ENCODE measurements at regions not wholly inside any gene's neighbourhood (a gene's known extent, or its start where the extent isn't known, plus 50 kb on each side); places are given as distances from the start of the nearest gene placed in this dataset.

- Histone ChIP-seq H3K27me3 (no peaks in the 10 kb centered on the region), H3K27ac (no peak overlapping the region), H3K4me3 (no peak overlapping the region), H3K4me1 (no peaks in the 10 kb centered on the region), H3K9me3 (no peaks in the 10 kb centered on the region), H3K36me3 (no peaks in the 10 kb centered on the region)
- 64 to 83% methylated on average over 2 of the region's 2 CpGs for WGBS, 2 donors (ENCODE audit: low coverage in 1 of 2)
- no peak for TF ChIP-seq POLR2A (IDR thresholded peaks at IDR 0.05)
- TF ChIP-seq EP300 (IDR thresholded peaks at IDR 0.05), result no peak
- TF ChIP-seq POLR2AphosphoS5 (IDR thresholded peaks at IDR 0.05), result no peak
- no peak for TF ChIP-seq CTCF (IDR thresholded peaks at IDR 0.05)
- ATAC-seq, result no peak
Observed at GRCh38 chr2:122491011-122491410, 735.6 kb downstream of the TSN start.

- H3K27me3 ChIP-seq, result no peaks in the 10 kb centered on the region
- 82 to 86% methylated on average over 1 of the region's 1 CpG for WGBS, 2 donors (ENCODE audit: low coverage in 1 of 2)
- no peak for ATAC-seq
- no peaks in the 10 kb centered on the region for H3K4me1 ChIP-seq
- no peaks in the 10 kb centered on the region for H3K36me3 ChIP-seq
- no peak overlapping the region for H3K27ac ChIP-seq
- no peaks in the 10 kb centered on the region for H3K9me3 ChIP-seq
- H3K4me3 ChIP-seq, result no peak overlapping the region
- TF ChIP-seq EP300 (IDR thresholded peaks at IDR 0.05) (no peak), POLR2AphosphoS5 (IDR thresholded peaks at IDR 0.05) (no peak), POLR2A (IDR thresholded peaks at IDR 0.05) (no peak), CTCF (IDR thresholded peaks at IDR 0.05) (no peak)
Observed at GRCh38 chr2:122500316-122501105, 745.1 kb downstream of the TSN start.

GRCh38 chr2:122506620-122507019, 751.2 kb downstream of the TSN start:
- 79 to 81% methylated on average over 3 of the region's 3 CpGs for WGBS, 2 donors (ENCODE audit: low coverage in 1 of 2)
- H3K36me3 ChIP-seq, result no peaks in the 10 kb centered on the region
- no peak overlapping the region for H3K4me3 ChIP-seq
- no peak overlapping the region for H3K27ac ChIP-seq
- no peaks in the 10 kb centered on the region for H3K4me1 ChIP-seq
- H3K27me3 ChIP-seq, result no peaks in the 10 kb centered on the region
- no peak for ATAC-seq
- TF ChIP-seq EP300 (IDR thresholded peaks at IDR 0.05), result no peak
- no peak for TF ChIP-seq POLR2A (IDR thresholded peaks at IDR 0.05)
- no peak for TF ChIP-seq CTCF (IDR thresholded peaks at IDR 0.05)
- TF ChIP-seq POLR2AphosphoS5 (IDR thresholded peaks at IDR 0.05), result no peak
- H3K9me3 ChIP-seq, result no peaks in the 10 kb centered on the region

- no peak for TF ChIP-seq POLR2AphosphoS5 (IDR thresholded peaks at IDR 0.05)
- no peak for TF ChIP-seq POLR2A (IDR thresholded peaks at IDR 0.05)
- no peak for TF ChIP-seq EP300 (IDR thresholded peaks at IDR 0.05)
- TF ChIP-seq CTCF (IDR thresholded peaks at IDR 0.05), result no peak
- Histone ChIP-seq H3K4me3 (no peak overlapping the region), H3K27ac (no peak overlapping the region), H3K27me3 (no peaks in the 10 kb centered on the region), H3K4me1 (peaks cover 0 to 4% (median 0%) of the 10 kb centered on the region in 3 donors), H3K36me3 (no peaks in the 10 kb centered on the region), H3K9me3 (no peaks in the 10 kb centered on the region)
- WGBS, 2 donors (ENCODE audit: low coverage in 1 of 2), result 27 to 71% methylated on average over 1 of the region's 1 CpG
- ATAC-seq, result no peak
Observed at GRCh38 chr2:122507261-122507660, 751.8 kb downstream of the TSN start.

GRCh38 chr2:122512091-122512490, 756.6 kb downstream of the TSN start:
- TF ChIP-seq EP300 (IDR thresholded peaks at IDR 0.05) (no peak), CTCF (IDR thresholded peaks at IDR 0.05) (no peak), POLR2AphosphoS5 (IDR thresholded peaks at IDR 0.05) (no peak), POLR2A (IDR thresholded peaks at IDR 0.05) (no peak)
- H3K9me3 ChIP-seq, result no peaks in the 10 kb centered on the region
- WGBS, 2 donors (ENCODE audit: low coverage in 1 of 2), result 15 to 26% methylated on average over 1 of the region's 1 CpG
- no peak overlapping the region for H3K4me3 ChIP-seq
- H3K27me3 ChIP-seq, result no peaks in the 10 kb centered on the region
- H3K27ac ChIP-seq, result no peak overlapping the region
- ATAC-seq, result no peak
- no peaks in the 10 kb centered on the region for H3K36me3 ChIP-seq
- peaks cover 0 to 8% (median 0%) of the 10 kb centered on the region in 3 donors for H3K4me1 ChIP-seq

Data from gastroesophageal sphincter (tissue), 4 donors.